ENCODE measurements at regions not wholly inside any gene's neighbourhood (a gene's known extent, or its start where the extent isn't known, plus 50 kb on each side); places are given as distances from the start of the nearest gene placed in this dataset.
A peak's percentile ranks its signal among the peaks of the same experiment; 100 is the strongest.

GRCh38 chr1:193662030-193662429 is 475.6 kb upstream of the B3GALT2 start:
- H3K27me3 ChIP-seq = no peaks in the 10 kb centered on the region
- no peaks in the 10 kb centered on the region for H3K36me3 ChIP-seq
- no peak overlapping the region for H3K27ac ChIP-seq
- DNase-seq (no peak), ATAC-seq (no peak)
- TF ChIP-seq CTCF (IDR thresholded peaks at IDR 0.05) (no peak), POLR2A (IDR thresholded peaks at IDR 0.05) (no peak)
- 76 to 89% (median 84%) methylated on average over 2 of the region's 2 CpGs for WGBS, 4 donors
- intact Hi-C loops (cut with DNase I) = loop anchor here in 1 of 10 donors (10.0 kb wide), 1 partner anchor 413 kb away; no protein-coding TSS in a partner anchor
- H3K4me1 ChIP-seq = peaks cover 0 to 17% (median 0%) of the 10 kb centered on the region in 12 donors
- H3K9me3 ChIP-seq = no peaks in the 10 kb centered on the region
- H3K4me3 ChIP-seq = no peak overlapping the region

- ATAC-seq = no peak
- no peak overlapping the region for H3K4me3 ChIP-seq
- H3K36me3 ChIP-seq = no peaks in the 10 kb centered on the region
- intact Hi-C loops (cut with DNase I) = loop anchor here in 1 of 10 donors (10.0 kb wide), 1 partner anchor 413 kb away; no protein-coding TSS in a partner anchor
- no peaks in the 10 kb centered on the region for H3K27me3 ChIP-seq
- no peak for DNase-seq
- peaks cover 0 to 17% (median 0%) of the 10 kb centered on the region in 12 donors for H3K4me1 ChIP-seq
- TF ChIP-seq CTCF (IDR thresholded peaks at IDR 0.05) (no peak), POLR2A (IDR thresholded peaks at IDR 0.05) (no peak)
- WGBS, 4 donors = 33 to 62% (median 50%) methylated on average over 1 of the region's 1 CpG
- no peak overlapping the region for H3K27ac ChIP-seq
- no peaks in the 10 kb centered on the region for H3K9me3 ChIP-seq
These were observed 475.0 kb upstream of the B3GALT2 start for GRCh38 chr1:193661385-193661784.

- intact Hi-C loops (cut with DNase I) = loop anchor here in 1 of 10 donors (10.0 kb wide), 1 partner anchor 414 kb away; no protein-coding TSS in a partner anchor
- H3K4me1 ChIP-seq = peaks cover 0 to 17% (median 0%) of the 10 kb centered on the region in 12 donors
- peak in 3 of 4 donors; percentile 33 to 54 (median 40) for ATAC-seq
These were observed 474.0 kb upstream of the B3GALT2 start for GRCh38 chr1:193660428-193660827.

DNA sequence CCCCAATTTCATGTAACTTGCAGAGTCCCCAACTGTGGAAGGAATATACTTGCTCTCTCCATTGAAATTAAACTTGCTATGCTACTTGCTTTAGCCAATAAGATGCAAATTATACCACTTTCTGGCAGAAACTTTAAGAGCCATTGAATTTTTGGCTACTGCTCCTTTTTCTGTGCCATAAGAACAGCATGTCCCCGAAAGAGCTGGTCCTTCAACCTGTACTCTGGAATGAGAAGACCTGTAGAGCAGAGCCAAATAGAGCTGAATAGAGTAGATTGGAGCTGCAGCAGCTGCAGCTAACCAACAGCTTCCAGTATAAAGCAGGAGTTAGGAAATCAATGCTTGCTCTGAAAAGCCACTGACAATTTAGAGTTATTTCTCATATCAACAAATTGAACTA is 472.3 kb upstream of the B3GALT2 start:
- TF ChIP-seq POLR2A (IDR thresholded peaks at IDR 0.05) (no peak), CTCF (IDR thresholded peaks at IDR 0.05) (no peak)
- H3K36me3 ChIP-seq = no peaks in the 10 kb centered on the region
- ATAC-seq = no peak
- H3K9me3 ChIP-seq = peaks cover 0 to 14% (median 8%) of the 10 kb centered on the region in 12 donors
- H3K4me1 ChIP-seq = peaks cover 0 to 17% (median 0%) of the 10 kb centered on the region in 12 donors
- H3K4me3 ChIP-seq = no peak overlapping the region
- peak overlapping the region in 1 of 12 donors; percentile 32 for H3K27ac ChIP-seq
- WGBS, 4 donors = 43 to 60% (median 50%) methylated on average over 1 of the region's 1 CpG
- intact Hi-C loops (cut with DNase I) = loop anchor here in 2 of 10 donors (2.0 to 10.0 kb wide), 4 partner anchors 250 to 409 kb away; no protein-coding TSS in a partner anchor
- no peaks in the 10 kb centered on the region for H3K27me3 ChIP-seq
- DNase-seq = no peak

More at GRCh38 chr1:193660428-193660827, 474.0 kb upstream of the B3GALT2 start:
- Histone ChIP-seq H3K27ac (peak overlapping the region in 4 of 12 donors; percentile 24 to 36 (median 28)), H3K36me3 (no peaks in the 10 kb centered on the region), H3K27me3 (no peaks in the 10 kb centered on the region), H3K9me3 (no peaks in the 10 kb centered on the region), H3K4me3 (no peak overlapping the region)
- 14 to 47% (median 37%) methylated on average over 1 of the region's 1 CpG for WGBS, 4 donors
- no peak for TF ChIP-seq CTCF (IDR thresholded peaks at IDR 0.05)
- no peak for TF ChIP-seq POLR2A (IDR thresholded peaks at IDR 0.05)
- no peak for DNase-seq

All from heart left ventricle (tissue), 16 donors.